ENCODE measurements at regions not wholly inside any gene's neighbourhood (a gene's known extent, or its start where the extent isn't known, plus 50 kb on each side); places are given as distances from the start of the nearest gene placed in this dataset.

DNA sequence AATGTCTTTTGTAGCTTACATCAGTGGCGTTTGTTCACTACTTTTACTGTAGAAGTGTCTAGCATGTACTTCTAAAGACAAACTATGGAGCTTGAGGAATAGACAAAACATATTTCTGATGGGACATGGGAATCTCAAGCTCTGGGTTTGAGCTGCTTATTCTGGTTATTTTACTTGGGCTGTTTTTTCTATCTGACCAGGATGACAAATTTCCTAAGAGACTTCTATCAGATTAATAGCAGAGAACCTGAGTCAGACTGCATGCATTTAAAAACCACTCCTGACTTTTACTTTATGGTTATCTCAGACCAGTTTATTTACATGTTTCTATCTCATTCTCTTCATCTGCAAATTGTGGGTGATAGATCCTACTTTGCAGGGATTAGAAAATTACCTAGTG lies 1282.3 kb upstream of the GJE1 start:
- TF ChIP-seq, protein P1, sequence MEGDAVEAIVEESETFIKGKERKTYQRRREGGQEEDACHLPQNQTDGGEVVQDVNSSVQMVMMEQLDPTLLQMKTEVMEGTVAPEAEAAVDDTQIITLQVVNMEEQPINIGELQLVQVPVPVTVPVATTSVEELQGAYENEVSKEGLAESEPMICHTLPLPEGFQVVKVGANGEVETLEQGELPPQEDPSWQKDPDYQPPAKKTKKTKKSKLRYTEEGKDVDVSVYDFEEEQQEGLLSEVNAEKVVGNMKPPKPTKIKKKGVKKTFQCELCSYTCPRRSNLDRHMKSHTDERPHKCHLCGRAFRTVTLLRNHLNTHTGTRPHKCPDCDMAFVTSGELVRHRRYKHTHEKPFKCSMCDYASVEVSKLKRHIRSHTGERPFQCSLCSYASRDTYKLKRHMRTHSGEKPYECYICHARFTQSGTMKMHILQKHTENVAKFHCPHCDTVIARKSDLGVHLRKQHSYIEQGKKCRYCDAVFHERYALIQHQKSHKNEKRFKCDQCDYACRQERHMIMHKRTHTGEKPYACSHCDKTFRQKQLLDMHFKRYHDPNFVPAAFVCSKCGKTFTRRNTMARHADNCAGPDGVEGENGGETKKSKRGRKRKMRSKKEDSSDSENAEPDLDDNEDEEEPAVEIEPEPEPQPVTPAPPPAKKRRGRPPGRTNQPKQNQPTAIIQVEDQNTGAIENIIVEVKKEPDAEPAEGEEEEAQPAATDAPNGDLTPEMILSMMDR (conservative IDR thresholded peaks at IDR 0.05 in 1 of 2, IDR thresholded peaks at IDR 0.05 in 1 of 2; ENCODE audit: extremely low read depth in 1 of 2, insufficient read depth in 1 of 2, low read depth in 1 of 2, low read length in 2 of 2): no peak
- TF ChIP-seq EZH2 (IDR thresholded peaks at IDR 0.05; ENCODE audit: borderline replicate concordance, low read length): no peak

Measured in mammary epithelial cell (primary cell).